Psoas muscle (tissue), 7 donors: ENCODE measurements at regions not wholly inside any gene's neighbourhood (a gene's known extent, or its start where the extent isn't known, plus 50 kb on each side); places are given as distances from the start of the nearest gene placed in this dataset.
"Not testable (repeated sequence)": the region's sequence is repeated elsewhere in the genome, so short reads cannot be mapped to it uniquely, and the experiment has no call there.

Experiments
- ATAC-seq, 4 donors: fragments of 200-7000 bp; cut with Tn5 transposase; one replicate each; pipeline ENCODE4 v1.9.1; 2020; ENCODE audit warnings: moderate library complexity in 3 of 4, mild to moderate bottlenecking in 2 of 4
- DNase-seq, 2 donors: peaks; one replicate each; pipeline ENCODE4 v3.0.0-alpha.2; 2020
- H3K27ac ChIP-seq: fragments of 200-600 bp; one replicate; pipeline ENCODE4 v1.8.0; 2022
- H3K27me3 ChIP-seq, 3 donors: fragments of 200-600 bp in 1 of 3; one replicate each; pipeline versions ENCODE4 v1.6.1 to v1.8.0; 2013 to 2022; ENCODE audit warnings: low read length in 2 of 3, mild to moderate bottlenecking in 2 of 3, moderate library complexity in 1 of 3; ENCODE audit not compliant: insufficient read depth in 3 of 3
- H3K36me3 ChIP-seq, 2 donors: fragments of 200-600 bp in 1 of 2; one replicate each; pipeline versions ENCODE4 v1.6.1 to v1.8.0; 2013 to 2022; ENCODE audit warnings: low read depth in 1 of 2, mild to moderate bottlenecking in 1 of 2, moderate library complexity in 1 of 2; ENCODE audit not compliant: insufficient read depth in 1 of 2
- H3K4me1 ChIP-seq: fragments of 200-600 bp; one replicate; pipeline ENCODE4 v1.8.0; 2022
- H3K4me3 ChIP-seq: fragments of 200-600 bp; one replicate; pipeline ENCODE4 v1.8.0; 2022; ENCODE audit warnings: mild to moderate bottlenecking
- H3K9me3 ChIP-seq: fragments of 200-600 bp; one replicate; pipeline ENCODE4 v1.8.0; 2022
- CTCF ChIP-seq: fragments of 200-600 bp; IDR thresholded peaks from one replicate; pipeline ENCODE4 v1.8.0; 2022; ENCODE audit warnings: antibody characterized with exemption
- WGBS, 3 donors: extraction: QIAGEN DNeasy Blood & Tissue Kit; methylation state at CpG; one replicate each; pipeline versions ENCODE4 v1.1.6 to v1.1.7; 2013; 5-methylcytosine and 5-hydroxymethylcytosine counted together
- intact Hi-C, 2 donors: fragments of 100-400 bp; cut with DNase I; formaldehyde crosslinking; loops; one replicate each; pipeline versions ENCODE4 v1.11.0 to v1.14.2; 2022
- donor health status: healthy with polysubstance abuse.
- donor health status: DM: no; HTN: no; CAD: no; lungs with moderate emphysema.
- donor health status: Bipolar disorder and iron deficiency.
- donor health status: healthy.
- donor health status: DM: yes; HTN: yes; CAD: no.
- donor health status: DM: no; HTN: no; CAD: no.
- donor health status: DM: yes; HTN: yes; CAD: no.

DNA sequence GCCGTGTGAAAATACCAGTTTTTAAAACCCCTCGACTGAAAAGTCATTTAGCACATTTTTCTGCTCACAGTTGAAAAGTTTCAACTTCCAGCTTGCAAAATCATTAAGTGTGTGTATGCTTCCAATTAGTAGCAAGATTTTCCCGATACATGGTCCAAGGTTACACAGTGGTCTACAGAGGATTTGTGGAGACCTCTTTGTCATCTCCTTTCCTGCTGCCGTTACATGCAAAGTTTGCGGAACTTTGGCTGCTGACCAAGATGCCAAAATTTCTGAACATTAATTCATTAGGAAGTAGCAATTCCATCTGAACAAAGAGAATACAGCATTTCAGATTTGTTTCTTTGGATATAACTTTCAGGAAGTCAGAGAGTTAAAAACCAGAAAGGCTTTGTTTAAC, 474.6 kb downstream of the PLCL1 start:
- intact Hi-C loops, result no loop called here
- H3K36me3 ChIP-seq, result no peaks in the 10 kb centered on the region
- ATAC-seq (no peak), DNase-seq (no peak)
- H3K9me3 ChIP-seq, result no peaks in the 10 kb centered on the region
- no peak overlapping the region for H3K4me3 ChIP-seq
- peaks cover 0 to 3% (median 2%) of the 10 kb centered on the region in 3 donors for H3K27me3 ChIP-seq
- no peak for TF ChIP-seq CTCF
- WGBS, 3 donors, result 34 to 43% (median 38%) methylated on average over 5 of the region's 5 CpGs
- no peaks in the 10 kb centered on the region for H3K4me1 ChIP-seq
- H3K27ac ChIP-seq, result no peak overlapping the region

DNA sequence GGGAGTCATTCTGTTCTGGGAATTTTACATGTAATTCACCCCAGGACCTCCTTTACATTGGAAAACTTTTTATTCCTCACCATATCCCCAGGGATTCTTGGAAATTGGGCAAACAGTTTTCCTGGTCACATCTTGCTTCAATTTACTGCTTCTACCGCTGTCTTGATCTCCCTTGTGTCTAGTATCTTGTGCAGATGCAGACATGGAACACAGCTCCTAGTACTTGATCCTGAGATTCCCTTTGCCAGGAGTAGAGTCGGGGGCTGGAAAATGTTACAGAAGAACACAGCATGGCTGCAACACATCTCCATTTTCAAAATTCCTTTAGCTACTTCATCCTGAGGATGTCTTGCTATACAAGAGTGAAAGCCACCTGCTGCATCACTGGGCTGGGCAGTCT, 472.8 kb downstream of the PLCL1 start:
- Histone ChIP-seq H3K36me3 (no peaks in the 10 kb centered on the region), H3K27ac (no peak overlapping the region), H3K27me3 (peaks cover 0 to 3% (median 2%) of the 10 kb centered on the region in 3 donors), H3K4me3 (no peak overlapping the region), H3K9me3 (no peaks in the 10 kb centered on the region), H3K4me1 (no peaks in the 10 kb centered on the region)
- TF ChIP-seq CTCF, result no peak
- 62 to 74% (median 73%) methylated on average over 2 of the region's 2 CpGs for WGBS, 3 donors
- intact Hi-C loops, result no loop called here
- no peak for ATAC-seq
- DNase-seq, result no peak

DNA sequence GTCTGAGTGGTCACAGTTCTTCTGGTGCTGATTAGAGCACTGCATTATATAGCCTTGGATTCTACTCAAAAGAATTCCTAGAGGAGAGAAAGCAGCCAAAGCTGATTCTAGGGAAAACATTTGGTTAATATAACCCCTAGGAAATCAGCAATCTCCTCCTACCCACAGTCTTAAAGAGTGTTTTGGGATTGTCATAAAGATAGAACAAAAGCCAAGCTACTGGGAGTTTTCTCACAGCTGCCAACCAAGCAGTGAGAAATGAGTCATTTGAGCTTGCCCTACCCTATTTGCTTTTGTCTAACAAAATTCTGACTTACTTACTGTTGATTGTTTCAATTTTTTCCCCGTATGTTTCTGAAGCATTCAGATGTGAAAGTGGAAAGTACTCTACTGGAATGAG, 469.3 kb downstream of the PLCL1 start:
- Histone ChIP-seq H3K27ac (no peak overlapping the region), H3K36me3 (no peaks in the 10 kb centered on the region), H3K4me1 (no peaks in the 10 kb centered on the region), H3K4me3 (no peak overlapping the region), H3K9me3 (no peaks in the 10 kb centered on the region), H3K27me3 (peaks cover 0 to 2% (median 0%) of the 10 kb centered on the region in 3 donors)
- WGBS, 3 donors, result 13 to 21% (median 19%) methylated on average over 1 of the region's 1 CpG
- ATAC-seq (no peak), DNase-seq (no peak)
- intact Hi-C loops, result no loop called here
- TF ChIP-seq CTCF, result no peak

GRCh38 chr2:198270157-198270556, 465.8 kb downstream of the PLCL1 start:
- H3K9me3 ChIP-seq, H3K4me1 ChIP-seq, H3K36me3 ChIP-seq, H3K27me3 ChIP-seq, H3K4me3 ChIP-seq, H3K27ac ChIP-seq, ATAC-seq, DNase-seq, intact Hi-C loops: not testable (repeated sequence)
- WGBS, 3 donors, result 89 to 93% (median 90%) methylated on average over 2 of the region's 2 CpGs

GRCh38 chr2:198268519-198268918, 464.1 kb downstream of the PLCL1 start:
- intact Hi-C loops, result no loop called here
- Histone ChIP-seq H3K27ac (no peak overlapping the region), H3K36me3 (no peaks in the 10 kb centered on the region), H3K4me1 (no peaks in the 10 kb centered on the region), H3K27me3 (no peaks in the 10 kb centered on the region), H3K9me3 (no peaks in the 10 kb centered on the region), H3K4me3 (no peak overlapping the region)
- TF ChIP-seq CTCF, result no peak
- ATAC-seq (no peak), DNase-seq (no peak)
- WGBS, 3 donors, result 83 to 89% (median 87%) methylated on average over 1 of the region's 1 CpG
